ENCODE measurements at regions not wholly inside any gene's neighbourhood (a gene's known extent, or its start where the extent isn't known, plus 50 kb on each side); places are given as distances from the start of the nearest gene placed in this dataset.

GRCh38 chr4:153113838-153114105, 90.5 kb upstream of the TRIM2 start:
- no peak for DNase-seq (ENCODE audit: extremely low spot score)
- TF ChIP-seq, protein P1, sequence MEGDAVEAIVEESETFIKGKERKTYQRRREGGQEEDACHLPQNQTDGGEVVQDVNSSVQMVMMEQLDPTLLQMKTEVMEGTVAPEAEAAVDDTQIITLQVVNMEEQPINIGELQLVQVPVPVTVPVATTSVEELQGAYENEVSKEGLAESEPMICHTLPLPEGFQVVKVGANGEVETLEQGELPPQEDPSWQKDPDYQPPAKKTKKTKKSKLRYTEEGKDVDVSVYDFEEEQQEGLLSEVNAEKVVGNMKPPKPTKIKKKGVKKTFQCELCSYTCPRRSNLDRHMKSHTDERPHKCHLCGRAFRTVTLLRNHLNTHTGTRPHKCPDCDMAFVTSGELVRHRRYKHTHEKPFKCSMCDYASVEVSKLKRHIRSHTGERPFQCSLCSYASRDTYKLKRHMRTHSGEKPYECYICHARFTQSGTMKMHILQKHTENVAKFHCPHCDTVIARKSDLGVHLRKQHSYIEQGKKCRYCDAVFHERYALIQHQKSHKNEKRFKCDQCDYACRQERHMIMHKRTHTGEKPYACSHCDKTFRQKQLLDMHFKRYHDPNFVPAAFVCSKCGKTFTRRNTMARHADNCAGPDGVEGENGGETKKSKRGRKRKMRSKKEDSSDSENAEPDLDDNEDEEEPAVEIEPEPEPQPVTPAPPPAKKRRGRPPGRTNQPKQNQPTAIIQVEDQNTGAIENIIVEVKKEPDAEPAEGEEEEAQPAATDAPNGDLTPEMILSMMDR (IDR thresholded peaks at IDR 0.05; ENCODE audit: control extremely low read depth, extremely low read depth, low read depth, missing control alignments), result no peak
- ChIA-PET CTCF (interaction anchor here (1.9 to 11.4 kb wide), 3 partner anchors 13 to 31 kb away, joined by 4 to 71 read pairs (median 11); no protein-coding TSS in a partner anchor), POLR2A (no interaction called here)

GRCh38 chr4:153114771-153115321, 89.4 kb upstream of the TRIM2 start:
- no peak for DNase-seq (ENCODE audit: extremely low spot score)
- ChIA-PET CTCF (interaction anchor here (1.9 to 11.4 kb wide), 3 partner anchors 12 to 32 kb away, joined by 4 to 71 read pairs (median 11); no protein-coding TSS in a partner anchor), POLR2A (no interaction called here)
- TF ChIP-seq, protein P1 (IDR thresholded peaks at IDR 0.05; ENCODE audit: control extremely low read depth, extremely low read depth, low read depth, missing control alignments), result no peak

DNA sequence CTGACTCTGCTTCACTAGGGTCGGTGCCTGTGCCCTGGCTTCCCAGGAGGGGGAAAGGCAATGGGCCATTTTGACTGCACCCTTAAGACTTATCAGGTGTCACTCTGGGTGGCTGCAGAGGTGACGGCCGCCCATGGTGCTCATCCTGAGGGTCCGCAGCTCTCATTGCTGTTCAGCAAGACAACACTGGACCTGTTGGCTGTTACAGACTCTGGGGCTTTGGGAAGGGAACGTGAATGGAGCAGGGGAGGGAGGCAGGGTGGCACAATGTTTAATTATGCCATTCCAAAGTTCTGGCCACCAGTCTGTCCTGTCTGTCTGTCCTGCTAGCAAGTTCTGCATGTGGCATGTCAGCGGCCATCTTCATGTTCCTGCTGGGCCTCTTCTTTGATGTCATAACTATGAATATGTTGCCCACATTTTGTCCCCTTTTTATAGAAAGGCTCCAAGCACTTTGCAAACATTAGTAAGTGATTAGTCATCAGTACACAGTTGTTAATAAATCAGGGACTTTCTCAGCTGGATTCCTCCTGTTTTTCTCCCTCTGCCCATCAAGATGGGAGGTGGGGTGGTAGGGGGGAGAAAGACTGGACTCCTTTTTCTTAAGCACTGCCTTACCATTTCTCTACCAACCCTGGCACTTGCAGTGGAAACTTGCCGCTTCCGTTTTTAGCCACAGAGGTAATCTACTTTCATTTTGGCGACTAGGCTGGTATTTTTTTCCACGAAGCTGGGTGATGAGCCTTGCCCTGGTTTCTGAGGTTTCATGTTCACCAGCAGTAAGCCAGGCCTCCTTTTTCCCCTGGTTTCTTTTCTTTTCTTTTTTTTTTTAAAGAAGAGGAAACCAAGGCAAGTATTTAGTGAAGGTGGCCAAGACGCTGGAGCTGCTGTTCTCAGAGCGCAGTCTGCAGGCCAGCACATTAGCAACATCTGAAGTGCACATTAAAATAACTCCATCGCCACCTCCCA, 88.6 kb upstream of the TRIM2 start:
- no peak for DNase-seq (ENCODE audit: extremely low spot score)
- POLR2A ChIA-PET, result no interaction called here

GRCh38 chr4:153116291-153116680, 88.0 kb upstream of the TRIM2 start:
- TF ChIP-seq, protein P1 (IDR thresholded peaks at IDR 0.05; ENCODE audit: control extremely low read depth, extremely low read depth, low read depth, missing control alignments), result no peak
- POLR2A ChIA-PET, result no interaction called here
- CTCF ChIA-PET, result interaction anchor here (1.4 to 11.4 kb wide), 2 partner anchors 11 to 270 kb away, joined by 3 to 71 read pairs; no protein-coding TSS in a partner anchor
- DNase-seq (ENCODE audit: extremely low spot score), result no peak

More for the DNA sequence above, 88.6 kb upstream of the TRIM2 start:
- TF ChIP-seq, protein P1 (IDR thresholded peaks at IDR 0.05; ENCODE audit: control extremely low read depth, extremely low read depth, low read depth, missing control alignments), result no peak
- CTCF ChIA-PET, result interaction anchor here (1.4 to 11.4 kb wide), 4 partner anchors 12 to 269 kb away, joined by 3 to 71 read pairs (median 8); no protein-coding TSS in a partner anchor

DNA sequence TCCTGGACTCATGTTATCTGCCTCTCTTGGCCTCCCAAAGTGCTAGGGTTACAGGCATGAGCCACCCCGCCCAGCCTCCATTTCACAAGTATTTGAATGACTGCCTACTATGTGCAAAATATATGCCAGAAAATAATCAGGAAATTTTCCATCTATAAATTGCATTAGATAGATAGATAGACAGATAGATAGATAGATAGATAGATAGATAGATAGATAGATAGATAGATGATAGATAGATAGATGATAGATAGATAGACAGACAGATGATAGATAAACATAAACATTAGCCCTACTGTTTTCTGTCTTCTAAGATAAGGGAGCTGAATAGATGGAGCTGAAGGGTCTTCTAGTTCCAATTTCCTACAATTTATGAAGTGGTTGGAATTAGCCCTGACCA, 87.4 kb upstream of the TRIM2 start:
- ChIA-PET POLR2A (no interaction called here), CTCF (interaction anchor here (1.4 kb wide), 1 partner anchor 270 kb away, joined by 3 read pairs; no protein-coding TSS in a partner anchor)
- TF ChIP-seq, protein P1 (IDR thresholded peaks at IDR 0.05; ENCODE audit: control extremely low read depth, extremely low read depth, low read depth, missing control alignments), result no peak
- no peak for DNase-seq (ENCODE audit: extremely low spot score)

GRCh38 chr4:153117554-153117953, 86.7 kb upstream of the TRIM2 start:
- ChIA-PET POLR2A (no interaction called here), CTCF (interaction anchor here (2.0 kb wide), 1 partner anchor 10 kb away, joined by 9 read pairs; no protein-coding TSS in a partner anchor)
- no peak for DNase-seq (ENCODE audit: extremely low spot score)
- TF ChIP-seq, protein P1 (IDR thresholded peaks at IDR 0.05; ENCODE audit: control extremely low read depth, extremely low read depth, low read depth, missing control alignments), result no peak

Data from GM10248 (cell line).